ENCODE measurements at regions not wholly inside any gene's neighbourhood (a gene's known extent, or its start where the extent isn't known, plus 50 kb on each side); places are given as distances from the start of the nearest gene placed in this dataset.

DNA sequence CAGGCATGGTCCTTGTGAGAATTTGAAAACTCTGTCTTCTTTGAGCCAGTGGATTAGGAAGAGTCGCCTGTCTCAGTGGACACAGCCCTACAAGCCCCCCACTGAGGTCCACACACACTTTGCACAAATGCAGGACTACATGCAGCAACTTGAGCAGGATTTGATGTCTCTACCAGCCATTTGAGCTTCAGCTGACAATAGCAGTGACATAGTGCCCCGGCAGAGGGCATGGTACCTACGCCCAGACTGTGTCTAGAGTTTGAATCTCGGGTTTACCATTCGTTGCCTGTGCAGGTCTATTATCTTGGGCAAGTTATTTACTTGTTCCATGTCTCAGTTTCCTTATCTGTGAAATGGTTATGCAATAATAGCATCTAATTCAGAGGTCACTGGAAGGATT lies 580.1 kb downstream of the TFAP2B start:
- no peaks in the 10 kb centered on the region for H3K4me1 ChIP-seq (ENCODE audit: low read depth, poor library complexity, severe bottlenecking)
- no peak overlapping the region for H3K4me2 ChIP-seq
- no peaks in the 10 kb centered on the region for H3K27me3 ChIP-seq (ENCODE audit: insufficient read depth, low read depth)
- no peaks in the 10 kb centered on the region for H3K79me2 ChIP-seq (ENCODE audit: insufficient read depth, low read depth)
- H3K27ac ChIP-seq = no peak overlapping the region
- H4K20me1 ChIP-seq (ENCODE audit: insufficient read depth) = no peaks in the 10 kb centered on the region
- H3K36me3 ChIP-seq (ENCODE audit: insufficient read depth) = no peaks in the 10 kb centered on the region
- no peak overlapping the region for H3K9ac ChIP-seq
- TF ChIP-seq, protein P1, sequence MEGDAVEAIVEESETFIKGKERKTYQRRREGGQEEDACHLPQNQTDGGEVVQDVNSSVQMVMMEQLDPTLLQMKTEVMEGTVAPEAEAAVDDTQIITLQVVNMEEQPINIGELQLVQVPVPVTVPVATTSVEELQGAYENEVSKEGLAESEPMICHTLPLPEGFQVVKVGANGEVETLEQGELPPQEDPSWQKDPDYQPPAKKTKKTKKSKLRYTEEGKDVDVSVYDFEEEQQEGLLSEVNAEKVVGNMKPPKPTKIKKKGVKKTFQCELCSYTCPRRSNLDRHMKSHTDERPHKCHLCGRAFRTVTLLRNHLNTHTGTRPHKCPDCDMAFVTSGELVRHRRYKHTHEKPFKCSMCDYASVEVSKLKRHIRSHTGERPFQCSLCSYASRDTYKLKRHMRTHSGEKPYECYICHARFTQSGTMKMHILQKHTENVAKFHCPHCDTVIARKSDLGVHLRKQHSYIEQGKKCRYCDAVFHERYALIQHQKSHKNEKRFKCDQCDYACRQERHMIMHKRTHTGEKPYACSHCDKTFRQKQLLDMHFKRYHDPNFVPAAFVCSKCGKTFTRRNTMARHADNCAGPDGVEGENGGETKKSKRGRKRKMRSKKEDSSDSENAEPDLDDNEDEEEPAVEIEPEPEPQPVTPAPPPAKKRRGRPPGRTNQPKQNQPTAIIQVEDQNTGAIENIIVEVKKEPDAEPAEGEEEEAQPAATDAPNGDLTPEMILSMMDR (conservative IDR thresholded peaks at IDR 0.05; ENCODE audit: low read depth, low read length) = no peak
- no peak overlapping the region for H3K4me3 ChIP-seq (IDR thresholded peaks at IDR 0.05; ENCODE audit: insufficient read depth, low read depth, low read length)
- no peak overlapping the region for H2AFZ ChIP-seq (ENCODE audit: low read depth)

DNA sequence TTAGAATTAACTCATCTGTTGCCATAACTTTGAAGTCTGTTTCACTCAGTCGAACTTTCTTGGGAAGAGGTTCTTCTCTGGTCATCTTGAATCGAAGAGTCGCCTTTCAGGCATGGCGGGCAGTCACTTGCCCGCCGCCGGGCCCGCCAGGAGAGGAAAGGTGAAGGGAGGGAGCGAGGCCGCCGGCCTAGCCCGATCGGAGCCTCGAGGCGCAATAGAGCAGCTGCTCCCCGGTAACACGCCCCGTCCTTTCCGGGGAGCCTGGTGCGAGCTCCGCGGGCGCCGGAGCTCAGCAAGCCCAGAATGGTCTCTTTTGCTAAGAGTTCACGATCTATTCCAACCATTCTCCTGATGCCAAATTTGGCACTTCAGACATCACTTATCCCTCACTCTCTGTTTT lies 591.8 kb downstream of the TFAP2B start:
- H3K4me3 ChIP-seq (IDR thresholded peaks at IDR 0.05; ENCODE audit: insufficient read depth, low read depth, low read length) = no peak overlapping the region
- H3K4me2 ChIP-seq = no peak overlapping the region
- H3K27me3 ChIP-seq (ENCODE audit: insufficient read depth, low read depth) = no peaks in the 10 kb centered on the region
- H3K9ac ChIP-seq = no peak overlapping the region
- H3K4me1 ChIP-seq (ENCODE audit: low read depth, poor library complexity, severe bottlenecking) = no peaks in the 10 kb centered on the region
- no peak overlapping the region for H2AFZ ChIP-seq (ENCODE audit: low read depth)
- H3K27ac ChIP-seq = no peak overlapping the region
- H3K79me2 ChIP-seq (ENCODE audit: insufficient read depth, low read depth) = no peaks in the 10 kb centered on the region
- TF ChIP-seq, protein P1 (conservative IDR thresholded peaks at IDR 0.05; ENCODE audit: low read depth, low read length) = no peak
- H4K20me1 ChIP-seq (ENCODE audit: insufficient read depth) = no peaks in the 10 kb centered on the region
- H3K36me3 ChIP-seq (ENCODE audit: insufficient read depth) = no peaks in the 10 kb centered on the region

DNA sequence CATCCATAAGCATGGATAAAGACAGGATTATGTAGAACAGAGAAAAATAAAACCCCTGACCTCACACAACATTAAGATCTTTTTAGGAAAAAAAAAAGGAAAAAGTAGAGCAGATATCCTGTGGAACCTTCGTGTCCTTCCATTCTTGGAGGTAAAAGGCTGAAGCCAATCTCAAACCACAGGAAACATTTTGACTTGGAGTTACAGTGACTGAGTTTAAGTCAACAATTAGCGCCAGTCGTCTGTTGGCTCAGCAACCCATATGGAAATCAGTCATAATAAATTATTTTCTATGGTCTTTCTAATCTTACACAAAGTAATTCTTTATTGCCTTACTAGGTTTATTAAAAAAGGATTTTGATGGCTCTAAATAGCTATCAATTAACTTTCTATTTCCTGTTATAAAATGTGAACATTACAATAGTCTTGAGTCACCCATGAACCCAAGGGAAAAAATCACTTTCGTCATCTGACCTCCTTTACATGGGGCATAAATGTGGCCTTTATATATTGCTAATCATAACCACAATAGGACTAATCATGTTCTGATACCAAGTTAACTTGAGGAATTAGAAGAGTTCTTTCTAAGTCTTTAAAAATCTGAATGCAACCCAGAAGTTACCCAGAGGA lies 592.9 kb downstream of the TFAP2B start:
- H3K4me2 ChIP-seq = no peak overlapping the region
- H3K79me2 ChIP-seq (ENCODE audit: insufficient read depth, low read depth) = no peaks in the 10 kb centered on the region
- no peak overlapping the region for H2AFZ ChIP-seq (ENCODE audit: low read depth)
- no peaks in the 10 kb centered on the region for H3K36me3 ChIP-seq (ENCODE audit: insufficient read depth)
- no peaks in the 10 kb centered on the region for H3K4me1 ChIP-seq (ENCODE audit: low read depth, poor library complexity, severe bottlenecking)
- H3K4me3 ChIP-seq (IDR thresholded peaks at IDR 0.05; ENCODE audit: insufficient read depth, low read depth, low read length) = no peak overlapping the region
- TF ChIP-seq, protein P1 (conservative IDR thresholded peaks at IDR 0.05; ENCODE audit: low read depth, low read length) = no peak
- no peak overlapping the region for H3K27ac ChIP-seq
- H4K20me1 ChIP-seq (ENCODE audit: insufficient read depth) = no peaks in the 10 kb centered on the region
- H3K27me3 ChIP-seq (ENCODE audit: insufficient read depth, low read depth) = no peaks in the 10 kb centered on the region
- no peak overlapping the region for H3K9ac ChIP-seq

DNA sequence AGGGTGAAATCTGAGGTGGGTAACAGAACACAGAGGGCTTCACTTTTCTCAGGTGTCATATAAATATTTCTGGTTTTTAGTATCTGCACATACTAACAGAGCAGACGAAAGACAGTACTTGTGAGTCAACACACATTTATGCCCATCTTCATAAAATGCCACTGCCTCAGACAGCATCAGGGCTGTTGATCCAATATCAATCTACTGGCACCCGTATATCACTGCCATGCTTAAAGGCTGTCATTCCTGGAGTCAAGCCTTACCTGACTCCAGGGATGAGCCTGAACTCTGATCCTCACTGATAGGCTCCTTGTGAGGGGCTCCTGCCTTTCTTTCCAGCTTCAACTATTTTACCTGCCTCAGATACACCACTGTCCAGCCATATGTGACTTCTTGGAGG lies 595.7 kb downstream of the TFAP2B start:
- Histone ChIP-seq H3K79me2 (ENCODE audit: insufficient read depth, low read depth) (no peaks in the 10 kb centered on the region), H3K4me2 (no peak overlapping the region), H2AFZ (ENCODE audit: low read depth) (no peak overlapping the region), H3K4me3 (IDR thresholded peaks at IDR 0.05; ENCODE audit: insufficient read depth, low read depth, low read length) (no peak overlapping the region), H3K27ac (no peak overlapping the region), H3K9ac (no peak overlapping the region), H3K27me3 (ENCODE audit: insufficient read depth, low read depth) (no peaks in the 10 kb centered on the region), H3K4me1 (ENCODE audit: low read depth, poor library complexity, severe bottlenecking) (no peaks in the 10 kb centered on the region), H4K20me1 (ENCODE audit: insufficient read depth) (no peaks in the 10 kb centered on the region), H3K36me3 (ENCODE audit: insufficient read depth) (no peaks in the 10 kb centered on the region)
- TF ChIP-seq, protein P1 (conservative IDR thresholded peaks at IDR 0.05; ENCODE audit: low read depth, low read length) = no peak
